Neural cell (in vitro differentiated cells): ENCODE measurements at regions not wholly inside any gene's neighbourhood (a gene's known extent, or its start where the extent isn't known, plus 50 kb on each side); places are given as distances from the start of the nearest gene placed in this dataset.

ENCODE experiments used
- H2AFZ ChIP-seq: fragments of 200-600, 300-800 bp; sonication (generic), shearing (Covaris generic); 2 replicates; pipeline ENCODE4 v1.6.0; 2014; ENCODE audit warnings: low read depth, mild to moderate bottlenecking, antibody characterized with exemption, low read length, moderate library complexity
- H3F3A ChIP-seq: fragments of 200-600 bp; shearing (Covaris generic); 2 replicates; pipeline ENCODE4 v1.6.1; 2016; ENCODE audit warnings: mild to moderate bottlenecking, moderate library complexity, mixed read lengths, antibody characterized with exemption, low read length; ENCODE audit not compliant: insufficient read depth, poor library complexity, severe bottlenecking
- H3K27ac ChIP-seq: fragments of 200-600, 300-800 bp; sonication (generic), shearing (Covaris generic); 2 replicates; pipeline ENCODE4 v1.5.1; 2014; ENCODE audit warnings: mild to moderate bottlenecking, low read length, moderate library complexity
- H3K27me3 ChIP-seq: fragments of 300-800, 200-600 bp; sonication (generic), shearing (Covaris generic); 2 replicates; pipeline ENCODE4 v1.6.0; 2014; ENCODE audit warnings: mild to moderate bottlenecking, low read depth, low read length, moderate library complexity; ENCODE audit not compliant: insufficient read depth
- H3K36me3 ChIP-seq: fragments of 300-800, 200-600 bp; sonication (generic), shearing (Covaris generic); 2 replicates; pipeline ENCODE4 v1.5.1; 2014; ENCODE audit warnings: mild to moderate bottlenecking, antibody characterized with exemption, low read length, moderate library complexity; ENCODE audit not compliant: insufficient read depth
- H3K4me2 ChIP-seq: fragments of 300-800, 200-600 bp; sonication (generic), shearing (Covaris generic); 2 replicates; pipeline ENCODE4 v1.6.0; 2014; ENCODE audit warnings: mild to moderate bottlenecking, low read length
- H3K4me3 ChIP-seq: fragments of 300-800, 200-600 bp; sonication (generic), shearing (Covaris generic); 2 replicates; pipeline ENCODE4 v1.5.1; 2014; ENCODE audit warnings: mild to moderate bottlenecking, low read length, moderate library complexity
- H3K79me2 ChIP-seq: fragments of 200-600 bp; shearing (Covaris generic); replicated peaks from 2 replicates; pipeline ENCODE4 v1.6.0; 2014; ENCODE audit warnings: mild to moderate bottlenecking, low read length, moderate library complexity; ENCODE audit not compliant: insufficient read depth
- H3K9ac ChIP-seq: fragments of 300-800, 200-600 bp; sonication (generic), shearing (Covaris generic); 2 replicates; pipeline ENCODE4 v1.6.1; 2016; ENCODE audit warnings: mild to moderate bottlenecking, low read length, mixed read lengths
- H3K9me2 ChIP-seq: fragments of 200-600 bp; shearing (Covaris generic); 2 replicates; pipeline ENCODE4 v1.6.1; 2016; ENCODE audit warnings: mild to moderate bottlenecking, low read length, mixed read lengths; ENCODE audit not compliant: insufficient read depth
- H3K9me3 ChIP-seq: fragments of 200-600, 300-800 bp; sonication (generic), shearing (Covaris generic); 2 replicates; pipeline ENCODE4 v1.6.1; 2016; ENCODE audit warnings: mild to moderate bottlenecking, mixed run types, low read length, moderate library complexity, mixed read lengths
- H4K20me1 ChIP-seq: fragments of 200-600 bp; shearing (Covaris generic); 2 replicates; pipeline ENCODE4 v1.6.1; 2016; ENCODE audit warnings: mild to moderate bottlenecking, mixed run types; ENCODE audit not compliant: insufficient read depth
- CTCF ChIP-seq: fragments of 450-650 bp; IDR thresholded peaks from 2 replicates; pipeline ENCODE4 v1.5.1; 2014; ENCODE audit warnings: antibody characterized with exemption, mild to moderate bottlenecking, moderate library complexity; ENCODE audit not compliant: poor library complexity, severe bottlenecking
- EP300 ChIP-seq: fragments of 450-650 bp; conservative IDR thresholded peaks from 2 replicates; pipeline ENCODE4 v1.6.1; 2014; ENCODE audit warnings: antibody characterized with exemption, mild to moderate bottlenecking, moderate library complexity; ENCODE audit not compliant: poor library complexity, severe bottlenecking
- EZH2 ChIP-seq: fragments of 200-600, 300-800 bp; shearing (Covaris generic), sonication (generic); IDR thresholded peaks from 2 replicates; pipeline ENCODE4 v1.6.1; 2014; ENCODE audit warnings: antibody characterized with exemption, low read length, borderline replicate concordance, mild to moderate bottlenecking; ENCODE audit not compliant: insufficient read depth, poor library complexity, severe bottlenecking
- MXI1 ChIP-seq: fragments of 450-650 bp; conservative IDR thresholded peaks from 2 replicates; pipeline ENCODE4 v1.6.1; 2014; ENCODE audit warnings: antibody characterized with exemption, mild to moderate bottlenecking; ENCODE audit not compliant: poor library complexity, severe bottlenecking
- POLR2AphosphoS5 ChIP-seq: IDR thresholded peaks from 2 replicates; pipeline ENCODE4 v1.6.1; 2012
- RAD21 ChIP-seq: fragments of 450-650 bp; conservative IDR thresholded peaks from 2 replicates; pipeline ENCODE4 v1.6.1; 2014; ENCODE audit warnings: antibody characterized with exemption, mild to moderate bottlenecking, moderate library complexity
- REST ChIP-seq: IDR thresholded peaks from 2 replicates; pipeline ENCODE4 v1.6.1; 2012; ENCODE audit warnings: borderline replicate concordance
- SMC3 ChIP-seq: fragments of 450-650 bp; conservative IDR thresholded peaks from 2 replicates; pipeline ENCODE4 v1.6.1; 2014; ENCODE audit warnings: antibody characterized with exemption, mild to moderate bottlenecking, moderate library complexity; ENCODE audit not compliant: poor library complexity
- TAF1 ChIP-seq: IDR thresholded peaks from 2 replicates; pipeline ENCODE4 v1.6.1; 2012; ENCODE audit warnings: low read depth

GRCh38 chr9:129460323-129461261, 160.3 kb downstream of the C9orf50 start:
- H2AFZ ChIP-seq, result peak overlapping the region; percentile 33
- no peaks in the 10 kb centered on the region for H3K36me3 ChIP-seq
- H3K27ac ChIP-seq, result peak overlapping the region; percentile 100
- no peaks in the 10 kb centered on the region for H3K9me2 ChIP-seq
- H3F3A ChIP-seq, result no peaks in the 10 kb centered on the region
- H3K4me2 ChIP-seq, result peak overlapping the region; percentile 95
- peak overlapping the region; percentile 97 for H3K9ac ChIP-seq
- peak overlapping the region; percentile 66 for H3K4me3 ChIP-seq
- no peaks in the 10 kb centered on the region for H4K20me1 ChIP-seq
- H3K27me3 ChIP-seq, result no peaks in the 10 kb centered on the region
- TF ChIP-seq SMC3 (peak; percentile 71), EZH2 (no peak), POLR2AphosphoS5 (peak; percentile 84), REST (no peak), RAD21 (peak; percentile 67), MXI1 (peak; percentile 57), CTCF (peak; percentile 50), EP300 (peak; percentile 84), TAF1 (no peak)
- H3K9me3 ChIP-seq, result no peaks in the 10 kb centered on the region
- H3K79me2 ChIP-seq, result no peaks in the 10 kb centered on the region

GRCh38 chr9:129459547-129460322, 161.2 kb downstream of the C9orf50 start:
- Histone ChIP-seq H3K4me2 (peak overlapping the region; percentile 25), H3K9me3 (no peaks in the 10 kb centered on the region), H3K9me2 (no peaks in the 10 kb centered on the region), H3K79me2 (no peaks in the 10 kb centered on the region), H2AFZ (no peak overlapping the region), H3K9ac (peak overlapping the region; percentile 97), H4K20me1 (no peaks in the 10 kb centered on the region), H3K4me3 (peak overlapping the region; percentile 55), H3K36me3 (no peaks in the 10 kb centered on the region), H3K27ac (peak overlapping the region; percentile 100), H3K27me3 (no peaks in the 10 kb centered on the region), H3F3A (no peaks in the 10 kb centered on the region)
- TF ChIP-seq CTCF (no peak), TAF1 (no peak), RAD21 (no peak), EZH2 (no peak), SMC3 (no peak), POLR2AphosphoS5 (no peak), EP300 (no peak), REST (no peak), MXI1 (no peak)
